ENCODE measurements at regions not wholly inside any gene's neighbourhood (a gene's known extent, or its start where the extent isn't known, plus 50 kb on each side); places are given as distances from the start of the nearest gene placed in this dataset.
"Not testable (repeated sequence)": the region's sequence is repeated elsewhere in the genome, so short reads cannot be mapped to it uniquely, and the experiment has no call there.

DNA sequence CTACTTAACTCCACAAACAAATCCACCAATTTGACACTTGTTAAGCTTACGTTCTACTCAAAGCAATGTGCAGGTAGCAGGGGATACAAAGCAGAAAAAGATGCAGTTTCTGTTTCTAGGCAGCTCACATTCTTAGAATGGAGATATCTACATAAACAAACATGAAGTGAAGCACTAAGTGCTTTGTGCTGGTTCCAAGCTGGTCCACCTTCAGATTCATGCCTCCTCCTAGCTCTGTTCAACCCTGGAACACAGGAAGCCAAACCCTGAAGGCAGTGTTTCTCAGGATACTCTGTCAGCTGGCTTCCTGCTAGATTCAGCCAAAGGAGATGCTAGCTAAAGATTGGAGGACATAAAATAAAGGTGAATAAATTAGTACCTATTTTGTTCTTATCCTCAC, 55.3 kb upstream of the NOL4 start:
- DNase-seq (ENCODE audit: low spot score) = no peak

DNA sequence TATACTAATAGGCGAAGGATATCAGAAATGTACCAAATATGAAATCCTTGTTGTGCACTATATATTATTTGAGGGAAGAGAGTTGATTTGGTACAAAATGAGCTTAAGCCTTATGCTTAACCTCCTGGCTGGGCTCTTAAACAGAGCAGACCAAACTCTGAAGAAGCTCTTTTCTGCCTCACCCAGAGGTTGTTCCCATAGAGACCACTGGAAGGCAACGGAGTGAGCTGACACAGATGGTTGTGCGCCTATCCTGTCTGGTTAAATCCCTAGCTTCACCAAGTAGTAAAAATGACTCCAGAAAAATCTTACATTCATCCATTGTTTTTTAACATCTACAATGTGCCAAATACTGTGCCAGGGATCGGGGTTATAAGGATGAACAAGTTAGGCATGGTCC, 55.9 kb upstream of the NOL4 start:
- no peak for DNase-seq (ENCODE audit: low spot score)

DNA sequence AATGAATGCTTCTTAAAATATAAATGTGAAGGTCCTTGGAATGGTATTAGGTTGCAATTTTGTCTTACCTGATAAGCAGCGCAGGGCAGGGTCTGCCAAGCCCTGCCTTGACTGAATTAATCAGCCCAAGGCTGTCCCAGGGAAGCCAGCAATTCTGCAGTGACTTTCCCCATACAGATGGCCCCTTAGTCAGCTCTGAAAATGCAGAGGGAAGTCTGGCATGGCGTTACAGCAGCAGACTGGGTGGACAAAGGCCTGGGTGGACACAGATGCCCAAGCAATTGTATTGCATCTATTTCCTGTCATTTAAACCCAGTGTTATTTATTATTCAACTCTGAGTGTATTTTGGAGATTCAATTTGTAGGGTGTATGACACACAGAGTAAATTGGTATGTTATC, 56.6 kb upstream of the NOL4 start:
- no peak for DNase-seq (ENCODE audit: low spot score)

- DNase-seq (ENCODE audit: low spot score) = no peak
These were observed 57.0 kb upstream of the NOL4 start for GRCh38 chr18:34281722-34282121.

- DNase-seq (ENCODE audit: low spot score) = no peak
These were observed 58.8 kb upstream of the NOL4 start for GRCh38 chr18:34283506-34283905.

GRCh38 chr18:34287825-34288224, 63.1 kb upstream of the NOL4 start:
- no peak for DNase-seq (ENCODE audit: low spot score)

DNA sequence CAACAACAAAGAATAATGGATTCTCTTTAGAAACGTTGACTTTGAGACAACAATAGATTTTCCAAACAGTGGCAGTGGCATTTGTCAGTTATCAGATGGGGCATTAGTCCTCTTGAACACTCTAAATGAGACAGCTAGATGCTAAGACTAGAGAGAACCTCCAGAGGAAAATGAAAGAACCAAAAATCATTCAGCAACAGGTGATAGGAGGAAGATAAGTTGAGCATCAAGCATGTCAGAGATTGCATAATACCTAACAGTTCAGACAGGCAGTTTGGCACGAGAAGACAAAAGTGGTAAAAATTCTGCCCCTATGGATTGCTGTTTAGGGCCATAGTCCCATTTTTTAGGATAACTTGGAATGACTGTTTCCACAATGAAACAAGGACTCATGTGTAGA, 67.9 kb upstream of the NOL4 start:
- DNase-seq (ENCODE audit: low spot score) = no peak

GRCh38 chr18:34297287-34297686, 72.6 kb upstream of the NOL4 start:
- DNase-seq (ENCODE audit: low spot score) = no peak

GRCh38 chr18:34299828-34300227, 75.1 kb upstream of the NOL4 start:
- DNase-seq (ENCODE audit: low spot score) = no peak

- DNase-seq (ENCODE audit: low spot score) = no peak
These were observed 86.8 kb upstream of the NOL4 start for GRCh38 chr18:34311468-34311867.

DNA sequence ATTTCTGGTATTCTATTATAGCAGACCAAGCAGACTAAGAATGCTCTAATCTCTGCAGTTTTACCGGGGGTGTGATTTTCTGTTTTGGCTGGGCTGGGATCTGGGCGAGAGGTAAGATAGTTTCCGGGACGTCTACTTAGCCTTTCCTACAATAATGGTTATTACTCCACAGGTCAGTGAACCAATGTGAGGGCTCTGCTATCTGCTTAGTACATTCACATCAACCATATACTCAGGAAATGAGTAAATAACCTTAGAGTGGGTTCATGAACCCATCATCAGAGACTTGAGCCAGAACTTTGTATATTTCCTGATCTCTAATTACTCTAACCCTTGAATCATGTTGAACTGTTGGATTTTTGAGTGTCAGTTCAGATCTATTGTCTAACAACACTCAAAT, 90.1 kb upstream of the NOL4 start:
- no peak for DNase-seq (ENCODE audit: low spot score)

DNA sequence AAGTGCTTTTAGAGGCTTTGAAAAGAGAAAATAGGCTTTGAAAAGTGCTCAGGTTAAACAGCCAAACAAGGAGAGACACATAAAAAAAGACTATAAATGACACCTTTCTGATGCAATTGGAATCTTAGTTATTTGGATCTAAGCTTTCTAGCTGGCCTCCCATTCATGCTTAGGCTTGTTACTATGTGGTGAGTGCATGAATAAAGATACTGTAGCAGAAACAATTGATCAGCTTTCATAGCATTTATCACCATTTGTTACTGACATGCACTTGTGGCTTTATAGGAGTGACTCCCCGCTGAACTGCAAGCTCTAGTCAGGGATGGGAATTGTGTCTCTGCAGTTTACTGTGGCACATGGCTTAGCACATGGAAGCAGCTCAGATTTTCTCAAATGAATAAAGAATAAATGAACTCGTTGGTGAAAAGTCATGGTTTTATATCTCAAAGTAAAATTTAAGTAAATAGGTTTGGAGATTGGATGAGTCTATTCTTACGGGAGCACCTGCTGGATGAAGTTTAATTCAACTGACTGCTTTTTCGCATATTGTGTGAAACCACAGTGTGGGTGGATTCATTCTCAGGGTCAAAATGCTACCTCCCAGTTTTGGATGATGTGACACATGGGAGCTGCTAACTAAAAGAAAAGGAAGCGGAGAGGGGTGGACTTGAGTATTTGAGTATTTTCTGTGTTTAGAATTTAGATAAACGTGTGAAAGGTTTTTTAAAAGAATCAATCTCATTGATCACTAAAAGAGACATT, 91.1 kb upstream of the NOL4 start:
- no peak for DNase-seq (ENCODE audit: low spot score)

DNA sequence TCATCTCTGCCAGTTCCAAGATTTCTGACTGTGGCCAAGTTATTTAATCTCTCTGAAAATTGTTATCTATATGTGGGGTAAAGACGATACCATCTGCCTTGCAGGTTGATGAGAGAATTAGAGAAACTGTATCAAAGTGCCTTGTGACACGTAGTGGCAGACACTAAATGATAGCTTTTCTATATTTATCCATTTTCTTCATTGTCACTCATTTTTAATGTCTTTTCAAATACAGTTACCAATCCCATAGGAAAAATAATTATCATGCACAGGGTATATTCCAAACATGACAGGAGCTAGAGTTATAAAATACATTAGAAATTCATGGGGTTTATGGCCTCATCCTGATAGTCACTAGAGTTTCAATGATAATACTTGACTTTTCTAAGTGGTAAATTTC, 95.6 kb upstream of the NOL4 start:
- DNase-seq (ENCODE audit: low spot score) = no peak

- no peak for DNase-seq (ENCODE audit: low spot score)
These were observed 96.4 kb upstream of the NOL4 start for GRCh38 chr18:34321066-34321465.

DNA sequence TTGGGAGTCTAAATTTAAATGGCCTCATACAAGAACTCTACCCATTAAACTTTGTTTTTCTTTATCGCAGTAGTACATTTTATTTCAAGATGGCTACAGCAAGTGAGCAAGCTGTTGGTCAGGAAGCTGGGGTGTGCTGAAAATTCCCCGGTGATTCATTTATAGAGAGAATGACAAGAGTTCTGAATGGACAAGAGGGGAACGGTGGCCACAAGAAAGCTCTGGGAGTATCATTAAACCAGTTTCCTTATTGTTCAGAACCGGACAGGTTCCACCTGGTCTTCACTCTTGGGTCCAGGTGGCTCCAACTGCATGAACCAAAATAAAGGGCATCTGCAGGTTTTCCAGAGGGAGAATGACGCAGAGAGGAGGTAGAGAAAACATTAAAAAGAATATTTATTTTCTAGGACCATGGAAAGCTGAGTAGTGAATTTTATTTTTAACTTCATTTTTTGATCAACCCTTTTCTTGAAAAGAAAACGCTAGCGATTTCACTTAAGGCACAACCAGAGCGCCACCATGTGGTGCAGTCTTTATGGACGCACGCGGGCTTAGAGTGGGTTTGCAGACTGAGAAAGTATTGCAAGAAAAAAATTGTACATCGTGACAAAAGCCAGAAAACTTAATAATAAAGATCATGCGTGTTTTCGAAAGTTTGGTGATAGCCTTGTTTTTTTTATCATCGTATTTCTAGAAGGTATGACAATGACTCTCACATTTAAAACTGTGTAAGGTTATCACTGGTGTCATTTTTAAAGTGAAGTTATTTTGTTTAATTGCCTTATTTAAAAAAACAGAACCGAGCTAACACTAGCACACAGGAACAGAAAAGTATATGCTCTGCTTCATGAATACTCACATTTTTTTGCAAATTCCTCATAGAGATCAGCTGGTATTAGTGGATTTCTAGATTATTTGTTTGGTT, 97.9 kb upstream of the NOL4 start:
- DNase-seq (ENCODE audit: low spot score) = no peak

GRCh38 chr18:34329840-34330239, 105.1 kb upstream of the NOL4 start:
- no peak for DNase-seq (ENCODE audit: low spot score)

DNA sequence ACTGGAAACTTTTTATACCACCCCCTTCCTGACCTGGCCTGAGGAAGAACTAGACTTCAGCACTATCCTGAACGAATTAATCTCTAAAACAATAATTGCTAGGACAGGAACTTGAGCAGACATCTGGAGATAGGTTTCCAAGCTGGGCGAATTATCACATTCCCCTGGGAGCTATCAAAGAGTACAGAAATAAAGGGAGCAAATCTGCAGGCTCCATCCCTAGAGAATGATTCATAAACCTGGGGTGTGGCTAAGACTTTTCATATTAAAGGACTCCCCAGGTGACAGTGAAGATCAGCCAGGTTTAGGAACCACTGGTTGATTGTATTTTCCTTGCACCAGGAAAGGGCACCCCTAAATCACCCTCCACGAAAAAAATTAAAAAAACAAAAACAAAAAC, 105.6 kb upstream of the NOL4 start:
- no peak for DNase-seq (ENCODE audit: low spot score)

- DNase-seq (ENCODE audit: low spot score) = not testable (repeated sequence)
These were observed 106.2 kb upstream of the NOL4 start for GRCh38 chr18:34330907-34331306.

DNA sequence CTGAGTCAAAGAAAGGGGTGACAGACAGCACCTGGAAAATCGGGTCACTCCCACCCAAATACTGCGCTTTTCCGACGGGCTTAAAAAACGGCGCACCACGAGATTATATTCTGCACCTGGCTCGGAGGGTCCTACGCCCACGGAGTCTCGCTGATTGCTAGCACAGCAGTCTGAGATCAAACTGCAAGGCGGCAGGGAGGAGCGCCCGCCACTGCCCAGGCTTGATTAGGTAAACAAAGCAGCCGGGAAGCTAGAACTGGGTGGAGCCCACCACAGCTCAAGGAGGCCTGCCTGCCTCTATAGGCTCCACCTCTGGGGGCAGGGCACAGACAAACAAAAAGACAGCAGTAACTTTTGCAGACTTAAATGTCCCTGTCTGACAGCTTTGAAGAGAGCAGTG, 106.6 kb upstream of the NOL4 start:
- not testable (repeated sequence) for DNase-seq (ENCODE audit: low spot score)

DNA sequence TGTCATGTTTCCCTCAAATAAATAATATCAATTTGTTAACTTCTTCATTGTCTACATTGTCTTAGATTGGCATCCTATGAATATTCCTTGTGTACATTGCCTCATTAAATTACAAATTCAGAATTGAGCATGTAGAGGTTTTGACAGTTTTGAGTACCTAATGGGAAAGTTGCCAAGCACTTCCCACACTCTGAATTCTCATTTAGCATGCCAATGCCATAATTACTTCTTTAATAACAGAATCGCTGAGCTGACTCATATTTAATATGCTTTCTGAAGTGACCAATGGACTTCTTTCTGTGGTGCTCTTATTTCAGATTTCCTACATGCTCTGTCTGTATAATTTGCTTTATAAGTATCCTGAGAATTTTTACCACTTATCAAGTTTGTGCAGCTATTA, 114.4 kb upstream of the NOL4 start:
- no peak for DNase-seq (ENCODE audit: low spot score)

- no peak for DNase-seq (ENCODE audit: low spot score)
These were observed 118.2 kb upstream of the NOL4 start for GRCh38 chr18:34342960-34343359.

DNA sequence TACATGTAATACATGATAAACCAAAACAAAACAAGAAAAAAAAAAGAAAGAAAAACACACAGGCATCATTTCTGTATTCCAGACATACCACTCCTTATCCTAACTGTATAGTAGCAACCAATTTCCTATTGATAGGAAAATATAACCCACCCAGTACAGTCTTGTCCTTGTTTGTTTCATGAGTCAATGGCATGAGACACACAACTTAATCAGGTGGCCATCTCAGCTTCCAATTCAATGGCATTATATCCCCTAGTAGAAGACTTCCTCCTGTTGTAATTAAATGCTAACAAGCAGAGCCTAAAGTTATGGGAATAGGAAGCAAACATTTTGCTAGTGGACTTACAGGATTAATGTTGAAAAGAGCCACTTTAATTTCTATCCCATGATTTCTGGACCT, 121.0 kb upstream of the NOL4 start:
- no peak for DNase-seq (ENCODE audit: low spot score)

- DNase-seq (ENCODE audit: low spot score) = no peak
These were observed 126.1 kb upstream of the NOL4 start for GRCh38 chr18:34350778-34351177.
